Mesothelial cell of epicardium (in vitro differentiated cells): ENCODE measurements at regions not wholly inside any gene's neighbourhood (a gene's known extent, or its start where the extent isn't known, plus 50 kb on each side); places are given as distances from the start of the nearest gene placed in this dataset.

Source experiments
- DNase-seq, 2 experiments: peaks; one replicate each; pipeline ENCODE4 v3.0.0; 2021; ENCODE audit warnings: low spot score in 2 of 2; ENCODE audit not compliant: unreplicated experiment in 2 of 2
- H3K27ac Mint-ChIP-seq: 2 replicates; pipeline ENCODE4 v1.8.0; 2021; ENCODE audit warnings: mixed read lengths
- H3K27me3 Mint-ChIP-seq: 2 replicates; pipeline ENCODE4 v1.8.0; 2021; ENCODE audit warnings: low read depth, mixed read lengths
- H3K36me3 Mint-ChIP-seq: 2 replicates; pipeline ENCODE4 v1.8.0; 2021; ENCODE audit warnings: mixed read lengths
- H3K4me1 Mint-ChIP-seq: 2 replicates; pipeline ENCODE4 v1.8.0; 2021; ENCODE audit warnings: mixed read lengths
- H3K4me3 Mint-ChIP-seq: 2 replicates; pipeline ENCODE4 v1.8.0; 2021; ENCODE audit warnings: mild to moderate bottlenecking, moderate library complexity, mixed read lengths
- H3K9me3 Mint-ChIP-seq: 2 replicates; pipeline ENCODE4 v1.8.0; 2021; ENCODE audit warnings: mixed read lengths
- CTCF ChIP-seq: fragments of 200-600 bp; sonication (generic); IDR thresholded peaks from one replicate; pipeline ENCODE4 v1.5.0; 2021; ENCODE audit warnings: antibody characterized with exemption; ENCODE audit not compliant: unreplicated experiment

DNA sequence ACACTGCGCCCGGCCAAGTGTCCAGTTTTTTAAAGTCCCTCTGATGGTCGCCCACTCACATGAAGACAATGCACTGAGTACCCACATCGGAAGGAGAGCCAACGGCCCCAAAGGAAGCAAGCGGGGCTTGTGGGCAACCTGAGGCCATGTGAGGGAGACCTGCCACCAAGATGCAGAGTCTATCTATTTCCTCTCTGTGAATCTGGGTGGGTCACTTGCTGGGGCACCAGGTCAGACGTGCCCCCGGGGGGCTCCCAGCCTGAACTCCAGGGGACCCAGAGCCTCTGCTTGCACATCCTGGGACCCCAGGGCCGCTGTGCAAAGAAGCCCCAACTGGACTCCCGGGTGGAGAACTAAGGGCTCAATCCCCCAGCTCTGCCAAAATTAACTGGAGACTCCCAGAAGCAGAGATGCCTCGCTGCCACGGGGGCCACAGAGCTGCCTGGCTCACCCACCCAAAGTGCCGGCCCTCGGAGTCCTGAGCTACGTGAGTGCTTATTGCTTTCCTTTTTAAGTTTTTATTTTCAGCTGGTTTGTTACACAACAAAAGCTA lies 106.4 kb downstream of the BRD1 start:
- no peak for DNase-seq
- no peaks in the 10 kb centered on the region for H3K4me1 Mint-ChIP-seq
- no peaks in the 10 kb centered on the region for H3K36me3 Mint-ChIP-seq
- peaks cover 93% of the 10 kb centered on the region for H3K27me3 Mint-ChIP-seq
- no peaks in the 10 kb centered on the region for H3K9me3 Mint-ChIP-seq
- H3K27ac Mint-ChIP-seq: no peak overlapping the region
- H3K4me3 Mint-ChIP-seq: no peak overlapping the region
- no peak for TF ChIP-seq CTCF

- DNase-seq: no peak
- H3K27ac Mint-ChIP-seq: no peak overlapping the region
- H3K27me3 Mint-ChIP-seq: peaks cover 93% of the 10 kb centered on the region
- H3K4me3 Mint-ChIP-seq: no peak overlapping the region
- no peaks in the 10 kb centered on the region for H3K4me1 Mint-ChIP-seq
- no peaks in the 10 kb centered on the region for H3K36me3 Mint-ChIP-seq
- no peaks in the 10 kb centered on the region for H3K9me3 Mint-ChIP-seq
- TF ChIP-seq CTCF: no peak
Observed at GRCh38 chr22:49720279-49720959, 107.3 kb downstream of the BRD1 start.

GRCh38 chr22:49719046-49719445 lies 108.6 kb downstream of the BRD1 start:
- Mint-ChIP-seq H3K4me1 (no peaks in the 10 kb centered on the region), H3K36me3 (no peaks in the 10 kb centered on the region), H3K9me3 (no peaks in the 10 kb centered on the region), H3K4me3 (no peak overlapping the region), H3K27me3 (peaks cover 91% of the 10 kb centered on the region), H3K27ac (no peak overlapping the region)
- DNase-seq: no peak
- no peak for TF ChIP-seq CTCF

- DNase-seq: no peak
- Mint-ChIP-seq H3K4me1 (no peaks in the 10 kb centered on the region), H3K36me3 (no peaks in the 10 kb centered on the region), H3K9me3 (no peaks in the 10 kb centered on the region), H3K27ac (no peak overlapping the region), H3K27me3 (peaks cover 90% of the 10 kb centered on the region), H3K4me3 (no peak overlapping the region)
- TF ChIP-seq CTCF: no peak
Observed at GRCh38 chr22:49718396-49718795, 109.3 kb downstream of the BRD1 start.

- H3K27ac Mint-ChIP-seq: no peak overlapping the region
- H3K27me3 Mint-ChIP-seq: peaks cover 89% of the 10 kb centered on the region
- no peak for TF ChIP-seq CTCF
- no peak for DNase-seq
- no peaks in the 10 kb centered on the region for H3K9me3 Mint-ChIP-seq
- H3K4me1 Mint-ChIP-seq: no peaks in the 10 kb centered on the region
- H3K36me3 Mint-ChIP-seq: no peaks in the 10 kb centered on the region
- H3K4me3 Mint-ChIP-seq: no peak overlapping the region
Observed at GRCh38 chr22:49717322-49717919, 110.3 kb downstream of the BRD1 start.
